ENCODE measurements at regions not wholly inside any gene's neighbourhood (a gene's known extent, or its start where the extent isn't known, plus 50 kb on each side); places are given as distances from the start of the nearest gene placed in this dataset.
"Not testable (repeated sequence)": the region's sequence is repeated elsewhere in the genome, so short reads cannot be mapped to it uniquely, and the experiment has no call there.

- DNase-seq = no peak
These were observed 123.7 kb upstream of the SPRED1 start for GRCh38 chr15:38128921-38129320.

DNA sequence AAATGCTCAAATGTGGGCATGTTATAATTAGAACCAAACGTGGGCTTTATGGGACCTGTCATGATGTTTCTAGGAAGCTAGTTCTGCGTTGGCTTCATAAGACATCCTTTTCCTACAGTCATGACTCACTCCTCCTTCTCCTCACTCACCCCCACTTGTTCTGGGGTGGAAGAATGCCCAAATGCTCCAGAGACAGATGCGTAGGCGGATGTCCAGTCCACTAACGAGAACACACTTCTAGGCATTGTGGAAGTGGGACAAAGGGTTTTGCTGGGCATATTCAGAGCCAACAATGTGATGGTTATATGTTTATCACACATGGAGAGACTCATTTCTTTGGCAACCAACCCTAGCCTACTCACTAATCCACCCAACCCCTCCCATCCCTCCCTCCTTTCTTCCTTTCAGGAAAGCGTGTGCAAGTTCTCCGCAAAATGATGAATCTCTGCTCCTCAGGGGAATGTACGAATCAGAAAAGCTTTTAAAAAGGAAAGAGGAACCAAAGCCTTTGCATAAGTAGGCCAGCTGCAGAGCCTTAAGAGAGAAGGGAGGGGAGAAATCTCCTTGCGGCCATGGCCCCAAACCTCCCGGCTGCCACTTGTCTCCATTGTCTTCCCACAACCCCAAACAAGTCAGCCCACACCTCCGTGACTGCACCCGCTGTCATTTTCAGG, 123.0 kb upstream of the SPRED1 start:
- DNase-seq = peak; percentile 1

GRCh38 chr15:38130205-38130567, 122.5 kb upstream of the SPRED1 start:
- DNase-seq = no peak

- no peak for DNase-seq
These were observed 121.7 kb upstream of the SPRED1 start for GRCh38 chr15:38130740-38131498.

DNA sequence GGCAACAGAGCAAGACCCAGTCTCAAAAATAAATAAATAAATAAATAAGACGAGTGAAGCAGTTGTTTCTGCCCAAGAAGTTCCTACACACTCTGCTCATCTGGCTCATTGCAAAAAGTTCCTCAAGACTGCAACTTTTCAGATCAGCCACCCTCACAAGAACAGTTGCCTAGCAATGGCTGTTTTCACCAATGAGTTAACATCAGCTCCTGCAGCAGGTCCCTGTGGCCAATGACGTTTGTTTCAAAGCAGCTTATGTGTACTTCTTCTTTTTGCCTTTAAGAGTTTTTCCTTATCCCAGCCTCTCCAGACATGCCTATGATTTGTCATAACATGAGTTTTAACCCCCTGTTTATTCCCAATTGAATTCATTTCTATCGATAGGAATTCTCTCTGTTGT, 118.4 kb upstream of the SPRED1 start:
- DNase-seq = no peak

DNA sequence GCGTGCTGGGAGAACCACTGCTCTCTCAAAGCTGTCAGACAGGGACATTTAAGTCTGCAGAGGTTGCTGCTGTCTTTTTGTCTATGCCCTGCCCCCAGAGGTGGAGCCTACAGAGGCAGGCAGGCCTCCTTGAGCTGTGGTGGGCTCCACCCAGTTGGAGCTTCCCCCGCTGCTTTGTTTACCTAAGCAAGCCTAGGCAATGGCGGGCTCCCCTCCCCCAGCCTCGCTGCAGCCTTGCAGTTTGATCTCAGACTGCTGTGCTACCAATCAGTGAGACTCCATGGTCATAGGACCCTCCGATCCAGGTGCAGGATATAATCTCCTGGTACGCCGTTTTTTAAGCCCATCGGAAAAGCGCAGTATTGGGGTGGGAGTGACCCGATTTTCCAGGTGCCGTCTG, 110.4 kb upstream of the SPRED1 start:
- DNase-seq = not testable (repeated sequence)

DNA sequence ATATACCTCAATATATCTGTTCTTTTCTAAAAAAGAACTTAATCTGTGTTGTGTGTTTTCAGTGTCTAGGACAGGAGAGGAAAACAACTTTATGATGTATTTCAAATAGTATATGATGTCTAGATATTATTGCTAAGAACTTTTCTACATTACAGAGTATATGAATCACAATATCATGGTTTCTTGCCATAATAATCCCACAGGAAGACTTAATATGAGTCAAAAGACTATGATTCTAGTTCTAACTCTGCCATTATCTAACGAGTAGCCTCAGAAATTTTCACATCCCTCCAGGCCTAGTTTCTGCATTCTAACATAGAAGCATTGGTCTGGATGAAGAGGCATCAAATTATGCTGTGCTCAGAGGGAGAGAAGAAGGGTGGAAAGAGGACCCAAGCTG, 107.7 kb upstream of the SPRED1 start:
- DNase-seq = no peak

DNA sequence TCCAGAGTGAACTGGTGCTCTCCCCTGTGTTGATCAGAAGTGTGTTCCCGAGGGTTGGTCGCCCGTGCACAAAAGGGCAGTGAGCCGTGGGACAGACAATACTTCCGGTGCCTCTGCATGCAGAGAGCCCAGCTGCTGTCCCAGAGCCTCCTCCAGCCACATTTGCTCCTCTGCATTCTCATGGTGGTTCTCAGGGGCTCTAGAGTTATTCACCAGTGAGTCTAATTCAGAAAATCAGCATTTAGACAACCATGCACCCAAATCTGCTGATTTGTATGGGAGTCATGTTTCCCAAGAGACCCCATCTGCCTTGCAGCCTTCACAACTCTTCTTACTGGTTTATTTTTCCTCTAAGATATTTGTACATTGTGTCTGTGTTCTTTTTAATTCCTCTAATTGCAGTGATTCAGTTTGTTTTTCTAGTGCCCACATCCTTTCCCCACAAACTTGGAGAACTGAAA, 107.0 kb upstream of the SPRED1 start:
- no peak for DNase-seq

DNA sequence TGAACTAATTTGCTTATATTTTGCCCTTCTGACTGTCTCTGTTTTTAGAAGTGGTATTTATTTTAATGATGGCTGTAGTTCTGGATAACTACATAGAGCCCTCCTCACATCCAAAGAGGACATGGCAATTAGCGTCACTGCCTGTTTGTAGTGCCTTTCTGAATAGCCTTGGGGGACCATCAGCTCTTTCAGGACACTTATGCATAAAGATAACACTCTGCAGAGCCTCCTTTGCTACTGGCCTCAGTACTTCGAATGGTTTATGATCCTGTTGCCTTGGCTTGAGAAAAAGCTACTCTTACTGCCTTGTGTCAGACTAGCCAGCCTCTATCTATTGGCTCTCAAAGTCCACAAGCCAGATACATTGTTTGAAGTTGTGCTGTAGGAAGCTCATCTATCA, 105.4 kb upstream of the SPRED1 start:
- no peak for DNase-seq

GRCh38 chr15:38148471-38148870, 104.2 kb upstream of the SPRED1 start:
- DNase-seq = no peak

DNA sequence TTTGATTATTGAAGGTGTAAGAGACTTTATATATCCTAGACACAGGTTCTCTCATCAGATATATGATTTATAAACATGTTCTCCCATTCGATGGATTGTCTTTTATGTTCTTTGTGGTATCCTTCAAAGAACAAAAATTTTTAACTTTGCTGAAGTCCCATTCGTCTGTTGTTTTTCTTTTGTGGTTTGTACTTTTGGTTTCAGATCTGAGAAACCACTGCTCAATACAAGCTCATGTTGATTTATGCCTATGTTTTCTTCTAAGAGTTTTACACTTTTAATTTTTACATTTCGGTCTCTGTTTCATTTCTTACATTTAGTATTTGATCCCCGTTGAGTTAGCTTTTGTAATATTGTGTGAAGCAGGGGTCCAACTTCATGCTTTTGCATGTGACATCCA, 103.3 kb upstream of the SPRED1 start:
- no peak for DNase-seq

- DNase-seq = no peak
These were observed 102.5 kb upstream of the SPRED1 start for GRCh38 chr15:38150148-38150547.

GRCh38 chr15:38150794-38151193, 101.8 kb upstream of the SPRED1 start:
- DNase-seq = no peak

DNA sequence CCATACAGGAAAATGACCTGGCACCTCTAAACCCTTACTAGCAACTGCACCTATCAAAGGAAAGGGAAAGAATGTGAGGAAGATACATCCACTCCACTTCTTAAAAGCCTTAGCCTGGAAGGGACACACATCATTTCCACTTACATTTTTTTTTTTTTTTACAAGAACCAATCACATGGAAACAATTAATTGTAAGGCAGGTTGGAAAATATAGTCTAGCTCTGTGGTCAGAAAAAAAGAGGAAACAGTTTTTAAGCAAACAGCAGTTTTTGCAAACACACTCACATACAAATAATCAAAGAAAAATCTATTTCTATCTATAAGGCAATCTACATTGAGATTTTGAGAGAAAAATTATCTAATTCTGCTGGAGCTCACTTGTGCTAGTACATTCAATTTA, 98.9 kb upstream of the SPRED1 start:
- no peak for DNase-seq

DNA sequence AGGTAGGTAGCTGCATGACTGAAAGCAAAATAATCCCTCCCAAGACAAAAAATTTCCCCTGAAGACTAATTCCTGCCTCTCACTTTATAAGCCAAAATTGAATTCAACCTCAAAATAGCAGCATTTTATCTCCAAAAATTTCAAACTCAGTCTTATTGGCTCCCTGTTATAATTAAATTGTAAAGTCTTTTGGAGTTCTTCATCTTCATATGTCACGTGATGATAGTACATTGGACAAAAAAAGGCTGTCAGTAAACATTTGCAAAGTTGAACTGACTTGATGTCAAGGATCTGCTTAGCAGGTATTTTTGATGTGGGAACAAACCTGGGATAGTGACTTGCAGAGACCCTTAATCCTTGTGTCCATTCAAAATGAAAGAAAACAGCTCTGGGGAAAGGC, 98.4 kb upstream of the SPRED1 start:
- no peak for DNase-seq

GRCh38 chr15:38154837-38155236, 97.8 kb upstream of the SPRED1 start:
- DNase-seq = no peak

GRCh38 chr15:38163658-38164057, 89.0 kb upstream of the SPRED1 start:
- DNase-seq = no peak

DNA sequence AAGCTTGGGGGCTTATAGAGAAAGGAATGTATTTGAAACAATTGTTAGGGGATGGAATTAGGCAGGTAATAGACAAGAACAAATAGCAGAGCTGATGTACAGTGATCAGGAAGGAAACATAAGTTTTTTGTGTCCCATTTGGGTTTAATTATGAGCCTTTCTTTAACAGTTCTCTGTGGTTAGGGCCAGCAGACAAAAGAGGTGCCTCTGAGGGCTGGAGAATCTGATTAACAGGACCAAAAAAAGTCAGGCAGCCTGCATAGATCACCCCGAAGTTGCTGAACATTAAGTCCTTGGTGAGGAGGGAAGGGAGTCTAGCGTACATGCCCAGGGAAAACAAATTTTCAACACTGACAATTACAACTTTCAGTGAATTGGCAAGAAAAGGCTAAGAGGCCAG, 88.6 kb upstream of the SPRED1 start:
- DNase-seq = no peak

GRCh38 chr15:38164507-38164906, 88.1 kb upstream of the SPRED1 start:
- DNase-seq = no peak

GRCh38 chr15:38168467-38169070, 84.1 kb upstream of the SPRED1 start:
- no peak for DNase-seq

GRCh38 chr15:38171973-38172372, 80.7 kb upstream of the SPRED1 start:
- no peak for DNase-seq

GRCh38 chr15:38174691-38175090, 77.9 kb upstream of the SPRED1 start:
- DNase-seq = no peak

- no peak for DNase-seq
These were observed 76.5 kb upstream of the SPRED1 start for GRCh38 chr15:38176155-38176554.

DNA sequence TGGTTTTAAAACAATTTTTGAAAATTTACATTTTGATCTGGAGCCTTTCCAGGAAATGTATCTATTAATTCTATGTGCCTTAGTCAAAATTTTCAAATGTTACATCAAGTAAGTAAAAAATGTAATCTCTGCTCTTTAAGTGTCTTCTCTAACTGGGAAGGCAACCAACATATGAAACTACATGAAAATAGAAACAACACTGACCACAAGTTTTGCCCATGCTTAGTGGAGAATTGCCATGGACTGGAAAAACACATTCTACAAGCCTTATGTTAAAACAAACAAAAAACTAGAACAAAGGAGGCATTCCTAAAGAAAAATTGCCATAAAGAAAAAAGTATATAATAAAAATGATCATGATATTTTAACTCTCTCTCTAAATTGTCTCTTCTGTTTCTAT, 75.9 kb upstream of the SPRED1 start:
- no peak for DNase-seq
